Heart left ventricle (tissue), 16 donors: ENCODE measurements at regions not wholly inside any gene's neighbourhood (a gene's known extent, or its start where the extent isn't known, plus 50 kb on each side); places are given as distances from the start of the nearest gene placed in this dataset.

Source experiments
- ATAC-seq, 4 donors: fragments of 200-7000 bp; cut with Tn5 transposase; one replicate each; pipeline ENCODE4 v1.9.1; 2020 to 2022; ENCODE audit warnings: moderate library complexity in 4 of 4, mild to moderate bottlenecking in 3 of 4, moderate number of reproducible peaks in 1 of 4
- DNase-seq, 5 donors: peaks; one replicate each; pipeline ENCODE4 v3.0.0-alpha.2; 2020
- H3K27ac ChIP-seq, 12 donors: fragments of 200-600 bp; sonication (generic) in 4 of 12; one replicate each; pipeline versions ENCODE4 v1.5.0 to v1.8.0; 2016 to 2022; ENCODE audit warnings: mild to moderate bottlenecking in 2 of 12
- H3K27me3 ChIP-seq, 9 donors: fragments of 200-600 bp; sonication (generic) in 2 of 9; one replicate each; pipeline versions ENCODE4 v1.5.1 to v1.8.0; 2016 to 2022; ENCODE audit warnings: mild to moderate bottlenecking in 3 of 9
- H3K36me3 ChIP-seq, 9 donors: fragments of 200-600 bp; sonication (generic) in 2 of 9; one replicate each; pipeline versions ENCODE4 v1.5.0 to v1.8.0; 2018 to 2022; ENCODE audit warnings: mild to moderate bottlenecking in 2 of 9
- H3K4me1 ChIP-seq, 12 donors: fragments of 200-600 bp; sonication (generic) in 4 of 12; one replicate each; pipeline versions ENCODE4 v1.5.0 to v1.8.0; 2016 to 2022; ENCODE audit warnings: mild to moderate bottlenecking in 3 of 12
- H3K4me3 ChIP-seq, 12 donors: fragments of 200-600 bp; sonication (generic) in 4 of 12; one replicate each; pipeline versions ENCODE4 v1.5.0 to v1.8.0; 2017 to 2022; ENCODE audit warnings: mild to moderate bottlenecking in 9 of 12, moderate library complexity in 4 of 12
- H3K9me3 ChIP-seq, 12 donors: fragments of 200-600 bp; sonication (generic) in 4 of 12; one replicate each; pipeline versions ENCODE4 v1.5.0 to v1.8.0; 2016 to 2022; ENCODE audit warnings: mild to moderate bottlenecking in 1 of 12
- POLR2A ChIP-seq, 2 donors: fragments of 450-650 bp; IDR thresholded peaks; one replicate each; pipeline ENCODE4 v1.6.1; 2017; ENCODE audit warnings: antibody characterized with exemption in 2 of 2, mild to moderate bottlenecking in 2 of 2, moderate library complexity in 2 of 2
- WGBS, 4 donors: extraction: QIAGEN DNeasy Blood & Tissue Kit in 2 of 4; methylation state at CpG; one replicate each; pipeline versions ENCODE4 v1.1.5 to v1.1.7; 2013 to 2018; 5-methylcytosine and 5-hydroxymethylcytosine counted together
- intact Hi-C, 10 donors: fragments of 100-400 bp; cut with DNase I; formaldehyde crosslinking; loops; one replicate each; pipeline versions ENCODE4 v1.11.1 to v1.14.2; 2022
- TF ChIP-seq, protein P1 (sequence below), 12 donors: fragments of 200-600 bp; sonication (generic) in 4 of 12; IDR thresholded peaks; one replicate each; pipeline versions ENCODE4 v1.5.0 to v1.8.0; 2018 to 2022; ENCODE audit warnings: antibody characterized with exemption in 12 of 12, mild to moderate bottlenecking in 5 of 12
- donor health status: ischemic (EF 13 %, LVEDD 7.1; RV severe dilation, severe dysfunction).
- donor health status: healthy with polysubstance abuse.
- donor health status: DM: no; HTN: yes; CAD: no.
- donor health status: DM: no; HTN: no; CAD: no.
- donor health status: ischemic (EF 25% LVEDD 6.9; RV normal size, moderate dysfunction).
- donor health status: ischemic (EF 25% LVEDD 5.7; RV mildly dilated, moderate dysfunction).
- donor health status: healthy.
- donor health status: DM: yes; HTN: yes; CAD: no.
- donor health status: ischemic (EF 35%, LVEDD 5.7; RV mildly dilated, moderate dysfunction).
- donor health status: nonischemic (EF 11% LVEDD 7.7; RV severe dilation, severe dysfunction).
- donor health status: DM: yes; HTN: yes; CAD: no.
- donor health status: PGD.
- donor health status: ischemic (EF 29% LVEDD 5.4; RV normal size, mild dysfunction).
- donor health status: nonischemic (EF 23%, LVEDD 6.1; RV moderate dilation, normal function).

DNA sequence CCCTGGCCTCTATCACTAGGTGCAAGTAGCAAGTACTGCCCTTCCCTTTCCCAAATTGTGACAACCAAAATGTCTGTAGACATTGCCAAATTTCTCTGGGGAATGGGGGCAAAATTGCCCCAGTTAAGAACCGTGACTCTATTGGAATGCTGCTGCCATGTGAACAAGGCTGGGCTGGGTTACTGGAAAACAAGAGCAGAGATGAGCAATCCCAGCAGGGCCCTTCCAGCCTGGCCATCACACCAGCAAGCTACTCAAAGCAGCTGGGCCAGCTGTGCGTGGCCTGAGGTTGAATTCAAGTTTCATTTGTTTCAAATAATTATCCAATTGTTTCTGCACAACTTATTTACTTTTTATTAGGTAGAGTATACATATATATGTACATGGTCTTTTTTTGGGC, 103.4 kb upstream of the PKP2 start:
- no peak for DNase-seq
- TF ChIP-seq POLR2A (IDR thresholded peaks at IDR 0.05), result no peak
- no peak for ATAC-seq
- Histone ChIP-seq H3K27me3 (no peaks in the 10 kb centered on the region), H3K36me3 (no peaks in the 10 kb centered on the region), H3K4me3 (no peak overlapping the region), H3K27ac (no peak overlapping the region), H3K9me3 (peaks cover 0 to 27% (median 0%) of the 10 kb centered on the region in 12 donors), H3K4me1 (no peaks in the 10 kb centered on the region)
- 71 to 83% (median 77%) methylated on average over 2 of the region's 2 CpGs for WGBS, 4 donors
- intact Hi-C loops, result loop anchor here in 1 of 10 donors (2.0 kb wide), 1 partner anchor 19 kb away; no protein-coding TSS in a partner anchor

DNA sequence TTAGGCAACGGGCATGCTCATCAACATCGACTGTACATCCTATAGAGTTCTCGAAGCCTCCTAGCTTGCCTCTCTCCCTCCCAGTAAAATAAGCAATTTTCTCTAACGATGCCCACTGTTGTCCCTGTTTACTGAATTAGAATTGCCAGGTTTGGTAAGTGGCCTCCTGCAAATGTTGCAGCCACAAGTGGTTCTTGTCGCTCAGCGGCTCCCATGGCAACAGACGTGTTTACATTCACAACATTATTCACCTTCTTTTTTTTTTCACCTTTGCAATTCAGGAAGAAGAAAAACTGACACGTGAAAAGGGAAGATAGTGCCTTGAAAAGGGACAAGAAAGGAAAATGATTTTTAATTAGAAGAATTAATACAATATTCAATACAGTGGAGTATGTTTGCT, 100.9 kb upstream of the PKP2 start:
- Histone ChIP-seq H3K27me3 (no peaks in the 10 kb centered on the region), H3K36me3 (no peaks in the 10 kb centered on the region), H3K9me3 (peaks cover 0 to 8% (median 0%) of the 10 kb centered on the region in 12 donors), H3K4me1 (no peaks in the 10 kb centered on the region), H3K27ac (no peak overlapping the region), H3K4me3 (no peak overlapping the region)
- TF ChIP-seq, protein P1, sequence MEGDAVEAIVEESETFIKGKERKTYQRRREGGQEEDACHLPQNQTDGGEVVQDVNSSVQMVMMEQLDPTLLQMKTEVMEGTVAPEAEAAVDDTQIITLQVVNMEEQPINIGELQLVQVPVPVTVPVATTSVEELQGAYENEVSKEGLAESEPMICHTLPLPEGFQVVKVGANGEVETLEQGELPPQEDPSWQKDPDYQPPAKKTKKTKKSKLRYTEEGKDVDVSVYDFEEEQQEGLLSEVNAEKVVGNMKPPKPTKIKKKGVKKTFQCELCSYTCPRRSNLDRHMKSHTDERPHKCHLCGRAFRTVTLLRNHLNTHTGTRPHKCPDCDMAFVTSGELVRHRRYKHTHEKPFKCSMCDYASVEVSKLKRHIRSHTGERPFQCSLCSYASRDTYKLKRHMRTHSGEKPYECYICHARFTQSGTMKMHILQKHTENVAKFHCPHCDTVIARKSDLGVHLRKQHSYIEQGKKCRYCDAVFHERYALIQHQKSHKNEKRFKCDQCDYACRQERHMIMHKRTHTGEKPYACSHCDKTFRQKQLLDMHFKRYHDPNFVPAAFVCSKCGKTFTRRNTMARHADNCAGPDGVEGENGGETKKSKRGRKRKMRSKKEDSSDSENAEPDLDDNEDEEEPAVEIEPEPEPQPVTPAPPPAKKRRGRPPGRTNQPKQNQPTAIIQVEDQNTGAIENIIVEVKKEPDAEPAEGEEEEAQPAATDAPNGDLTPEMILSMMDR (IDR thresholded peaks at IDR 0.05), result no peak
- TF ChIP-seq POLR2A (IDR thresholded peaks at IDR 0.05), result no peak
- 57 to 70% (median 64%) methylated on average over 8 of the region's 8 CpGs for WGBS, 4 donors
- intact Hi-C loops, result no loop called here
- ATAC-seq (no peak), DNase-seq (no peak)

DNA sequence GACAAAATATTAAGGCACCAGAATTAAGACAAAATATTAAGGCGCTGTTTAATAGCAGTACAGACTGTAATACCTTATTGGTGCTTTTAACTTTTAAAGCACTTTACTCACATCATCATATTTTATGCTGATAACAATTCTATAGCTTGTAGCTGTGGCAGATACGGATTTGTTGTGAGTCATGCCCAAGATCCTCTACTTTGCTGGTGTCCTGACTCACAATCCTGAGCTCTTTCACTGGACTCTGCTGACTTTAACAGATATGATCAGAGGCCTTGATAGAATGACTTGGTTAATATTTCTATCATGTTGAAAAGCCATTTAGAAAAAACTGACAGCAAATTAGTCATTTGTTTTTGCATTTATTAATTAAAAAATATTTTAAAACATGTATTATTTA, 99.0 kb upstream of the PKP2 start:
- intact Hi-C loops, result no loop called here

DNA sequence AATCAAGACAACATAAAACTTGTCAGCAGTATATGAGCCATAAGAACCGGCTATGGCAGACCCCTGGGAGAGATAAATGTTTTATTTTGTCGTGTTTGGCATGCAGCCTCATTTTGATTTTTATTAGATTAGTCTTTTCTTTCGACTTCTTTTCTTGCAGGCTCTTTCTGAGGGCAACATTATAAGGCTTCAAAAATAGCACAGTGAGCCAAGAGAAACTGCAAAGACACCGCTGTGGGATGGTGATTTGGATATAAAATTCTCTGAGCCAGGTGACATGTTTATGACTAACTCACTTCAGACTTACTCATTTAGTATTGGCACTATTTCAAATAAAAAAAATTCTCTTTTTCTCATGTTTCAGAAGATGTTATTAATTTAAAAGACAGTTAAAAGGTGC, 96.8 kb upstream of the PKP2 start:
- H3K36me3 ChIP-seq, result no peaks in the 10 kb centered on the region
- ATAC-seq, result no peak
- 63 to 70% (median 66%) methylated on average over 4 of the region's 4 CpGs for WGBS, 4 donors
- no peak overlapping the region for H3K27ac ChIP-seq
- no peaks in the 10 kb centered on the region for H3K9me3 ChIP-seq
- intact Hi-C loops, result no loop called here
- H3K27me3 ChIP-seq, result no peaks in the 10 kb centered on the region
- no peak for TF ChIP-seq POLR2A (IDR thresholded peaks at IDR 0.05)
- TF ChIP-seq, protein P1 (IDR thresholded peaks at IDR 0.05), result no peak
- no peaks in the 10 kb centered on the region for H3K4me1 ChIP-seq
- H3K4me3 ChIP-seq, result no peak overlapping the region
- DNase-seq, result no peak

More for the DNA sequence above, 99.0 kb upstream of the PKP2 start:
- Histone ChIP-seq H3K36me3 (no peaks in the 10 kb centered on the region), H3K9me3 (no peaks in the 10 kb centered on the region), H3K4me1 (no peaks in the 10 kb centered on the region), H3K27ac (no peak overlapping the region), H3K27me3 (no peaks in the 10 kb centered on the region), H3K4me3 (no peak overlapping the region)
- DNase-seq, result no peak
- no peak for ATAC-seq
- 24 to 42% (median 26%) methylated on average over 2 of the region's 2 CpGs for WGBS, 4 donors
- TF ChIP-seq, protein P1 (IDR thresholded peaks at IDR 0.05), result no peak
- TF ChIP-seq POLR2A (IDR thresholded peaks at IDR 0.05), result no peak

DNA sequence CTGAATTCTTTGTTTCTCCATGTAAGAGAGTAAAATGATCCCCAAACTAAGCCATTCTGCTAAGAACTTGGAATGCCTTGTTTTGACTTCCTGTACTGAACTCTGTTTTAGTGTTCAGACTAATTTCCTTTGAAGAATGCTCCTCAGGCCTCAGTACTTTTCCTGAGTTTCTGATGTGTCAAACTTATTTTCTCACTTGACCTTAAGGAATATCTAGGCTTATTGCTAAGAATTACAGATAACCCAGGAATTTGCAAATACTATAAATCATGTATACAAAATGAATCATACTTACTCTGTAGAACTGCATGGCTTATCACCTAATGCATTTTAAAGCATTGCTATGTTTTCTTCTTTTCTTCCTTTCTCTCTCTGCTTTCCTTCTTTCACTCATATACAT, 93.1 kb upstream of the PKP2 start:
- H3K27me3 ChIP-seq, result peaks cover 0 to 9% (median 0%) of the 10 kb centered on the region in 9 donors
- no peak overlapping the region for H3K27ac ChIP-seq
- no peaks in the 10 kb centered on the region for H3K9me3 ChIP-seq
- no peaks in the 10 kb centered on the region for H3K36me3 ChIP-seq
- intact Hi-C loops, result no loop called here
- no peaks in the 10 kb centered on the region for H3K4me1 ChIP-seq
- no peak overlapping the region for H3K4me3 ChIP-seq
- DNase-seq (no peak), ATAC-seq (no peak)
- no peak for TF ChIP-seq POLR2A (IDR thresholded peaks at IDR 0.05)
- TF ChIP-seq, protein P1 (IDR thresholded peaks at IDR 0.05), result no peak
